ENCODE measurements at regions not wholly inside any gene's neighbourhood (a gene's known extent, or its start where the extent isn't known, plus 50 kb on each side); places are given as distances from the start of the nearest gene placed in this dataset.
"Not testable (repeated sequence)": the region's sequence is repeated elsewhere in the genome, so short reads cannot be mapped to it uniquely, and the experiment has no call there.

DNA sequence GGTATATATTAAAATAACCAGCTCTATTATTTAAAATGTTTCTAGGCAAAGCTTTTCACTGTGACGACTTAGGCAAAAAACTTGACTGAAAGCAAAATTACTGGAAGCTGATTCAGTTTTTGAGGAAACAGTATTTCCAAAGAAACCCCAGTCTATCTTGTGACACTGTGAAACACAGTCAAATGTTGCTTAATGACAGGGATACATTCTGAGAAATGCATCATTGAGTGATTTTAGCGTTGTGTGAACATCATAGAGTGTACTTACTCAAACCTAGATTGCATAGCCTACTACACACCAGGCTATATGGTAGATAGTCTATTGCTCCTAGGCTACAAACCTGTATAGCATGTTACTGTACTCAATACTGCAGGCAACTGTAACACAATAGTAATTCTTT is 116.9 kb upstream of the KCNK1 start:
- no peak overlapping the region for H3K4me3 ChIP-seq (ENCODE audit: low read depth, low read length)
- DNase-seq (ENCODE audit: low read depth) = no peak
- TF ChIP-seq, protein P1, sequence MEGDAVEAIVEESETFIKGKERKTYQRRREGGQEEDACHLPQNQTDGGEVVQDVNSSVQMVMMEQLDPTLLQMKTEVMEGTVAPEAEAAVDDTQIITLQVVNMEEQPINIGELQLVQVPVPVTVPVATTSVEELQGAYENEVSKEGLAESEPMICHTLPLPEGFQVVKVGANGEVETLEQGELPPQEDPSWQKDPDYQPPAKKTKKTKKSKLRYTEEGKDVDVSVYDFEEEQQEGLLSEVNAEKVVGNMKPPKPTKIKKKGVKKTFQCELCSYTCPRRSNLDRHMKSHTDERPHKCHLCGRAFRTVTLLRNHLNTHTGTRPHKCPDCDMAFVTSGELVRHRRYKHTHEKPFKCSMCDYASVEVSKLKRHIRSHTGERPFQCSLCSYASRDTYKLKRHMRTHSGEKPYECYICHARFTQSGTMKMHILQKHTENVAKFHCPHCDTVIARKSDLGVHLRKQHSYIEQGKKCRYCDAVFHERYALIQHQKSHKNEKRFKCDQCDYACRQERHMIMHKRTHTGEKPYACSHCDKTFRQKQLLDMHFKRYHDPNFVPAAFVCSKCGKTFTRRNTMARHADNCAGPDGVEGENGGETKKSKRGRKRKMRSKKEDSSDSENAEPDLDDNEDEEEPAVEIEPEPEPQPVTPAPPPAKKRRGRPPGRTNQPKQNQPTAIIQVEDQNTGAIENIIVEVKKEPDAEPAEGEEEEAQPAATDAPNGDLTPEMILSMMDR (IDR thresholded peaks at IDR 0.05; ENCODE audit: control insufficient read depth, extremely low read depth, insufficient read depth) = no peak

DNA sequence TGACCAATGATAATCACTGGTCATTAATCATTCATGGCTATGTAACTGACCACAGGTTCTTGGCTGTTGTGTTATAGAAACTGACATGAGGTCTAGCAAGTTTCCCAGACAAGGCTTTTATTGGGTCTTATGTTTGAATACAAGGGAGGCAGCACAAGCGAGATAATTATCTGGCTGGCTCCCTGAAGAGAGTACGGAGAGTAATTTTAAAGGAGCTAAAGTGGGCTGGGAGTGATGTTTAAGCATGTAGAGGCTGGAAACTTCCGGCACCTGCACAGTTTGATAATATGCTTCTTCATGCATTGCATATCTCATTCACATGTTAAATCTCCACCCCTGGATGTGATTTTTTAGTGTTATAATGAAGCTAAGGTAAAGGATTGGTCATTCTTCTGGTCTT is 116.2 kb upstream of the KCNK1 start:
- no peak overlapping the region for H3K4me3 ChIP-seq (ENCODE audit: low read depth, low read length)
- peak; percentile 13 for DNase-seq (ENCODE audit: low read depth)
- TF ChIP-seq, protein P1 (IDR thresholded peaks at IDR 0.05; ENCODE audit: control insufficient read depth, extremely low read depth, insufficient read depth) = no peak

DNA sequence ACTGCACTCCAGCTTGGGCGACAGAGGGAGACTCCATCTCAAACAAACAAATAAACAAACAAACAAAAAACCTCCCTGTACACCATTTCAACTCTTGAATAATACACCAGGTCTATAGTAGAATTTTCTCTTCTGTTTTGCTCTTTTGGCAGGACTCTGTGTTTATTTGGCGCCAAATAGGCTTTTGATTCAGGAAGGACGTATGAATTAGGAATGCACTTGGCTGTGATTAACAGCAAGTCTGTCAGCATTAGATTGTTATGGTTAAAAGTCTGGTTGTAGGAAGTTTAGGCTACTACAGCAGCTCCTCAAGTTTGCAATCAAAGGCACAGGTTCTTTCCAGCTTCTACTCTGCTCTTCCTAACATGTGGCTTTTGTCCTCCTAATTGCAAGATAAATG is 113.8 kb upstream of the KCNK1 start:
- DNase-seq (ENCODE audit: low read depth) = no peak
- TF ChIP-seq, protein P1 (IDR thresholded peaks at IDR 0.05; ENCODE audit: control insufficient read depth, extremely low read depth, insufficient read depth) = no peak
- H3K4me3 ChIP-seq (ENCODE audit: low read depth, low read length) = no peak overlapping the region

DNA sequence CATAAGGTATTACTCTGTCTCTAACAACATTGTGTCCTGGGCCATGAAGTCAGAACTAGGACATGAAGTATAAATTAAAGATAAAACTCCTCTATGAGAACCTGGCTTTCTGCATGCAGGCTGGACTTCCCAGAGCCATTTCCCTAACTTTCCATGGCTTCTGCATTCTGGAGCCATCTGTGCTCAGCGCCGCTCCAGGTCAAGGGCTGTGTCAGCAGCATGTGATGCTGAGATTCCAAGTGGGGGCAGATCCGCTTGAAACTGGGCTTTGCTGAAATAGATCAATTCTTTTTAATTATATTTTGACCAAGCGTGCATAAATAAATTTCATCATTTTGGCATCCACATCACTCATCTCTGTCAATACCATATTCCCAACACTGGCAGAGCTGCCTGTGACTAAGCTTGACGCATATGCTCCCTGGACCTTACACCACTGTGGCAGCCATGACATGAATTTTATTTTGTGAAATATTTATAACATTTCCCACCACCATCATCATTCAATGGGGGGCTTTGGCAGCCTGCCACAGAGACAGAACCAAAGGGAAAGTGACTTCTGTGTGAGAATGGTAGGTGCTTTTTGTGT is 110.4 kb upstream of the KCNK1 start:
- no peak overlapping the region for H3K4me3 ChIP-seq (ENCODE audit: low read depth, low read length)
- no peak for DNase-seq (ENCODE audit: low read depth)
- TF ChIP-seq, protein P1 (IDR thresholded peaks at IDR 0.05; ENCODE audit: control insufficient read depth, extremely low read depth, insufficient read depth) = no peak

DNA sequence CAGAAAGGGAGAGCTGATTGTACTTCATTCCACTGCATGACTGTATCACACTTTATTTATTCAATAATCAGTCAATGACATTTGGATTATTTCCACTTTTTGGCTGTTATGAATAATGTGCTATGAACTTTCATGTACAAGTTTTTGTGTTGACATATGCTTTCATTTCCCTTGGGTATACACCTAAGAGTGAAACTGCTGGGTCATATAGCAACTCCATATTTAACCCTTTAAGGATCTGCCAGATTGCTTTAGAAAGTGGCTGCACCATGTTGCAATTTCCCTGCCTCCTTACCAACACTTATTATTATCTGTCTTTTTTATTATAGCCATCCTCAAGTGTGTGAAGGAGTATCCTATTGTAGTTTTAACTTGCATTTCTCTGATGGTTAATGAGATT is 108.8 kb upstream of the KCNK1 start:
- TF ChIP-seq, protein P1 (IDR thresholded peaks at IDR 0.05; ENCODE audit: control insufficient read depth, extremely low read depth, insufficient read depth) = no peak
- DNase-seq (ENCODE audit: low read depth) = no peak

DNA sequence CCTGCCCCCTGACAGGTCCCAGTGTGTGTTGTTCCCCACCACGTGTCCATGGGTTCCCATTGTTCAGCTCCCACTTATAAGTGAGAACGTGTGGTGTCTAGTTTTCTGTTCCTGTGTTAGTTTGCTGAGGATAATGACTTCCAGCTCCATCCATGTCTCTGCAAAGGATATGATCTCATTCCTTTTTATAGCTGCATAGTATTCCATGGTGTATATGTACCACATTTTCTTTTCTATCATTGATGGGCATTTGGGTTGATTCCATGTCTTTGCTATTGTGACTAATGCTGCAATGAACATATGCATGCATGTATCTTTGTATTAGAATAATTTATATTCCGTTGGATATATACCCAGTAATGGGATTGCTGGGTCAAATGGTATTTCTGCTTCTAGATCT is 108.0 kb upstream of the KCNK1 start:
- H3K4me3 ChIP-seq (ENCODE audit: low read depth, low read length) = not testable (repeated sequence)

More for the DNA sequence above, 108.8 kb upstream of the KCNK1 start:
- H3K4me3 ChIP-seq (ENCODE audit: low read depth, low read length) = no peak overlapping the region

DNA sequence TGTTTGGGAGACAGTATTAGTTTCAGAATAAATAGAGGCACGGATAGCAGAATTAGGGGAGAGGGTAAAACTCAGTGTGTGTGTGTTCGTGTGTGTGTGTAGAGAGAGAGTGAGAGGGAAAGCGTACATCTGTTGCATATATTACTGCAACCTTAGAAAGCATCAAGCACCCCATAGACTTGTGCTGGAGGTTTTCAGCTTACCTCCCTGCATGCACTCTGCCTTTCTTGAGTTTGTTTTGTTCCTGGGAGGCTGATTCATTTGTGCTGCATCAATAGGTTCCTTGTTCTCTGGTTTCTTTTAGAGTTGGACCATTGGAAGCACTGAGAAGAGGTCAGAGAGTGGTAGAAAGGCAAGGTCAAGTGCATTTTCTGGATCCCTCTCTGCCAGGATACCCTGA is 104.4 kb upstream of the KCNK1 start:
- H3K4me3 ChIP-seq (ENCODE audit: low read depth, low read length) = no peak overlapping the region
- no peak for DNase-seq (ENCODE audit: low read depth)

More for the DNA sequence above, 108.0 kb upstream of the KCNK1 start:
- not testable (repeated sequence) for DNase-seq (ENCODE audit: low read depth)

More for the DNA sequence above, 104.4 kb upstream of the KCNK1 start:
- TF ChIP-seq, protein P1 (IDR thresholded peaks at IDR 0.05; ENCODE audit: control insufficient read depth, extremely low read depth, insufficient read depth) = no peak
